ENCODE measurements at regions not wholly inside any gene's neighbourhood (a gene's known extent, or its start where the extent isn't known, plus 50 kb on each side); places are given as distances from the start of the nearest gene placed in this dataset.
"Not testable (repeated sequence)": the region's sequence is repeated elsewhere in the genome, so short reads cannot be mapped to it uniquely, and the experiment has no call there.

DNA sequence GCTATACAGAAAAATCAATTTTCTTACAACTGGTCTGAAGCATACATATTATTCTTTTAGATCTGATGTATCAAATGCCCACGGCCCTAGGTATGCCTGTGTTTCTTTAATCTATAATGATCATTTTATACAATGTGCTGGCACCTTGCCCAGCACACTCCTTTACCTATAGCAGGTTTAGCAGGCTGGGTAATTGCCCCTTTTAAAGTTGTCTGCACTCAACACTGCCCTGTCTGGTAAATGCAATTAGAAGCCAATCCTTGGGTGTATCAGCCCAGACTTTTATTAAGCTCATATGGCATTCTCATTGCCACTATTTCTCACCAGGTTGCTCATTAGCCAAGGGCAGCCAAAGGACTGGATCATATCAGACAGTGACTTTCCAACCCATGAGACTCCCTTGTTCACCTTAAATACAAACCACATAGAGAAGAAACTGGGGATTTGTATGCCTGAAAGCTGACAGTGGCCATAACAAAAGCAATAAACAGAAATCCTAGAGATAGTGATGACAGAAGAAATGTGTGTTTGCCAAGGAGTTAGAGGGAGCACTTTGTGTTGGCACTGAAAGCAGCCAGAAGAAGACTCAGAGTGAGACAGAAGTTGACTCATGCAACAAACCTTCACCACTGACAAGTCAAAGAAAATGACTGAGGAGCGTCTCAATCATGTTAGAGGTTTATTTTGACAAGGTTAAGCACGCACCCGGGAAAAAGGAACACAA lies 334.2 kb downstream of the SPATA31A7 start:
- not testable (repeated sequence) for DNase-seq

DNA sequence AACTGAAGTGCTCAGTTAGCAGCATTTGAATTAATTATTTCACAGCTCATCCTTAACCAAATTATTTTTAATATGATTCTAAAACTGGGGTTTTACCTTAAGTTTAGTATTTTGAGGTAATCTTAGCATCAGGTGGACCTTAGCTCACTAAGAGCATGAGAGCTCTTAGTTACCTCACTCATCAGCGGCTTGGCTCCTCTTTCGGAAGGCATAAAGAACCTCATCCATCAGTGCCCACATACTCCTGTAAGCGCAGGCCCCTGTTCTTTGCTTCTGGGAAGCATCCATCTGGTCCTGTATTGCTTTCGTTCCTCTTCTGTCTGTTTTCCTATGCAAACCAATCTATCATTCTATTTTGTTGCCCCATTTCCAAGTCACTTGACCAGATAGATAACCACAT lies 335.8 kb downstream of the SPATA31A7 start:
- not testable (repeated sequence) for DNase-seq

DNA sequence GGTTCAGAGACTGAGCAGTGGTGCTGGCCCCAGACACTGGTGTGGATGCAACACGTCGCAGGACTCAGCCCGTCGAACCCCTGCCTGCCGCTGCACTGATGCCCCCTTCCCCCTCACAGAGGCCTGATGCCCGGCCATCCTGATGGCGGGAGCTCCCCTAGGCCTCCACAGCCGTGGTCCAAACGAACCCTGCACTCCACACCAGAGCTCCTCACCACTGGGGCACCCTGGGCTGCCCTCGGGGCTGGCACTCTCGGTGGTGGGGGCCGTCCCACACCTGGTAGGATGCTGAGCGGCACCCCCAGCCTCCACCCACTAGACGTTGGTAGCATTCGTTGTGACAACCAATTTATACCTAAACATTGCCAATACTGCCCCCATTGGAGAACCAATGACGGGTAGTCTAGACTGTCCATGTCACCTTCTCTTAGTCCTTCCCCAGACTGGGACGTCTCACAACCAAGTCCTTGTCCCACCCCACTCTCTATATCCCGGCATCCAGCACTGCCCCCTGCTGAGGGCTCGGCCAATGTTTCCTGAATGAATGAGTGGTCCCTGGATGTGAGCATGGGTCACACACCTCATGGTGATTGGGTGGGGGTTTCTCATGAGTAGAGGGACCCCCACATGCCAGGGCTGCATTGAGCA lies 360.4 kb downstream of the SPATA31A7 start:
- DNase-seq, result peak in 1 of 2 experiments; percentile 14

DNA sequence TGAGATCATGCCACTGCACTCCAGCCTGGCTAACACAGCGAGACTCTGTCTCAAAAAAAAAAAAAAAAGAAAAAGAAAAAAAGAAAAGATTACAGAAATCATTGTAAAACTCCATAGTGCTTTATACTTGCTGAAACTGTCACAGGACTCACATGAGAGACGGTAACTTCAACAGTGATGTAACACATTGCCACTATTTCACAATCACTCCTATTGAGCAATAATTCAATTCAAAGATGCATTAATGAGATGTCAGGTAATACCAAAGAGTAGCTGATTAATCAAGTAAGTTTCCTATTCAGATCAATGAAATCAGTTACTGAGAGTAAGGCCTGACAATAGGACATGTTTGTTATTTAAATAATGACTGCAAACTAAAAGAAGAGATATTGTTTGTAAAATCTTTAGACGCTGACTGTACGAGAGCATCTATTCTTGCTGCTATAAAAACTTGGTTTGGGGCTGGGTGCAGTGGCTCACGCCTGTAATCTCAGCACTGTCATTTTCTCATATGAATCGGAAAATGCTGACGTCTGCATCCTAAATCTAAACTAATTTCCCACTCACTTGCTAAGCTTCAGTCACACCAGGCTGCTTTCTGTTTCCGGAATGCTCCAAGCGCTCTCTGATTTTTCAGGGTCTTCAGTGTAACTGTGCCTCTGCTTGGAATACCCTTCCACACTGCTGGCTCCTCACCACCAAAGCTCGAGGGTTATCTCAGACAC lies 381.7 kb downstream of the SPATA31A7 start:
- not testable (repeated sequence) for DNase-seq

DNA sequence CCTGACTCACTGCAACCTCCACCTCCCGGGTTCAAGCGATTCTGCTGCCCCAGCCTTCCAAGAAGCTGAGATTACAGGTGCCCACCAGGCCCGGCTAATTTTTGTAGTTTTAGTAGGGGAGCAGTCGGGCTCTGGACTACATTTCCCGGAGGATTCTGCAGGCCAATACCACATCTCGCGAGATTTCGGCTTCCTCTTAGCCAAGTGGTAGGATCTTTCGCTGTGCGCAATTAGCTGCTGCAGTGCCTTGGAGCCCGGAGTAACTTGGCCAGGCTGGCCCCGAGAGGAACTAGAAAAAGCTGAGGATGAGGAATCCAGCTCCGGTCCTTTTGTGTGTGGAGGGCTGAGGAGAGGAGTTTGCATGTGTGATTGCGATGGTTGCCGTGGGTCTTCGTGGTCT lies 382.5 kb downstream of the SPATA31A7 start:
- not testable (repeated sequence) for DNase-seq

DNA sequence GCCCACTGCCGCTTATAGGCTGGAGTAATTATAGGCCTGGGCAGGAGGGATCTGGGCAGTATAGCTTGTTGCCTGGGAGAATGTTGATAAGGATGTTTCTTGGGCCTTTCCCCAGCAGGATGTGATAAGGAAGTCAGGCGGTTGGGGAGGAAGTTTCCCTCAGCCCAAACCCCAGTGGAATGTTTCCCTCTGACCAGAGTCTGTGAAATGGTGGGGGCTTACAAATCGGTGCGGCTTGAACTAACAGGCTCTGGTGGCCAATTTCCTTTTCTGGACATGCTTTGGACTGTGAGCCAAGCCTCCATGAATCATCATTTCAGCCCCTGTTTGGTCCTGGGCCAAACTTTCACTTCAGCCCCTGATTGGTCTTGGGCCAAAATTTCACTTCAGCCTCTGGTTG lies 383.6 kb downstream of the SPATA31A7 start:
- not testable (repeated sequence) for DNase-seq
